Liver (tissue), 7 donors: ENCODE measurements at regions not wholly inside any gene's neighbourhood (a gene's known extent, or its start where the extent isn't known, plus 50 kb on each side); places are given as distances from the start of the nearest gene placed in this dataset.
"Not testable (repeated sequence)": the region's sequence is repeated elsewhere in the genome, so short reads cannot be mapped to it uniquely, and the experiment has no call there.

Source experiments
- DNase-seq: peaks from one replicate; pipeline ENCODE4 v3.0.0-alpha.2; 2017; ENCODE audit warnings: low spot score
- H3K27ac ChIP-seq, 2 donors: one replicate each; pipeline ENCODE4 v1.7.0; 2013; ENCODE audit warnings: inconsistent platforms in 2 of 2, low read length in 2 of 2, control low read depth in 1 of 2, low read depth in 1 of 2, mild to moderate bottlenecking in 1 of 2
- H3K27me3 ChIP-seq, 4 donors: one replicate each; pipeline versions ENCODE4 v1.6.1 to v1.7.0; 2013; ENCODE audit warnings: low read length in 3 of 4, inconsistent platforms in 1 of 4, mild to moderate bottlenecking in 1 of 4, moderate library complexity in 1 of 4; ENCODE audit not compliant: control insufficient read depth in 4 of 4, insufficient read depth in 4 of 4
- H3K36me3 ChIP-seq, 4 donors: one replicate each; pipeline versions ENCODE4 v1.6.1 to v1.7.0; 2013; ENCODE audit warnings: low read length in 3 of 4, mild to moderate bottlenecking in 3 of 4, low read depth in 1 of 4, moderate library complexity in 1 of 4; ENCODE audit not compliant: control insufficient read depth in 4 of 4, insufficient read depth in 3 of 4
- H3K4me1 ChIP-seq, 4 donors: one replicate each; pipeline versions ENCODE4 v1.6.1 to v1.7.0; 2013; ENCODE audit warnings: low read length in 3 of 4, mild to moderate bottlenecking in 3 of 4, moderate library complexity in 1 of 4; ENCODE audit not compliant: control insufficient read depth in 4 of 4, insufficient read depth in 4 of 4
- H3K4me3 ChIP-seq, 3 donors: one replicate each; pipeline versions ENCODE4 v1.6.1 to v1.7.0; 2013; ENCODE audit warnings: low read length in 3 of 3, control low read depth in 1 of 3, low read depth in 1 of 3, mild to moderate bottlenecking in 1 of 3
- H3K9ac ChIP-seq, 2 donors: one replicate each; pipeline ENCODE4 v1.7.0; 2013; ENCODE audit warnings: low read length in 2 of 2, mild to moderate bottlenecking in 2 of 2, moderate library complexity in 2 of 2, control low read depth in 1 of 2, low read depth in 1 of 2
- H3K9me3 ChIP-seq, 4 donors: one replicate each; pipeline versions ENCODE4 v1.6.1 to v1.7.0; 2013; ENCODE audit warnings: low read length in 3 of 4; ENCODE audit not compliant: control insufficient read depth in 4 of 4
- ATF3 ChIP-seq: IDR thresholded peaks from 2 replicates; pipeline ENCODE4 v1.6.1; 2016; ENCODE audit warnings: antibody characterized with exemption
- EGR1 ChIP-seq, 2 donors: IDR thresholded peaks; 2 replicates each; pipeline ENCODE4 v1.6.1; 2016 to 2018; ENCODE audit warnings: antibody characterized with exemption in 2 of 2, low read depth in 2 of 2
- FOXA1 ChIP-seq: IDR thresholded peaks from 2 replicates; pipeline ENCODE4 v1.6.1; 2016; ENCODE audit warnings: antibody characterized with exemption
- FOXA2 ChIP-seq: IDR thresholded peaks from 2 replicates; pipeline ENCODE4 v1.6.1; 2016; ENCODE audit warnings: antibody characterized with exemption
- HNF4A ChIP-seq, 2 donors: conservative IDR thresholded peaks; 2 replicates each; pipeline ENCODE4 v1.6.1; 2016; ENCODE audit warnings: antibody characterized with exemption in 2 of 2, mild to moderate bottlenecking in 2 of 2
- HNF4G ChIP-seq: IDR thresholded peaks from 2 replicates; pipeline ENCODE4 v1.6.1; 2016; ENCODE audit warnings: antibody characterized with exemption
- NR2F2 ChIP-seq: IDR thresholded peaks from 2 replicates; pipeline ENCODE4 v1.6.1; 2016; ENCODE audit warnings: antibody characterized with exemption
- RAD21 ChIP-seq, 2 donors: IDR thresholded peaks; 2 replicates each; pipeline ENCODE4 v1.6.1; 2016; ENCODE audit warnings: antibody characterized with exemption in 2 of 2, mild to moderate bottlenecking in 2 of 2
- REST ChIP-seq: IDR thresholded peaks from 2 replicates; pipeline ENCODE4 v1.6.1; 2016; ENCODE audit warnings: antibody characterized with exemption, mild to moderate bottlenecking
- RXRA ChIP-seq, 2 donors: IDR thresholded peaks; 2 replicates each; pipeline ENCODE4 v1.6.1; 2017 to 2018; ENCODE audit warnings: antibody characterized with exemption in 2 of 2, mild to moderate bottlenecking in 1 of 2
- SP1 ChIP-seq: IDR thresholded peaks from 2 replicates; pipeline ENCODE4 v1.6.1; 2018; ENCODE audit warnings: antibody characterized with exemption, mild to moderate bottlenecking
- YY1 ChIP-seq: IDR thresholded peaks from 2 replicates; pipeline ENCODE4 v1.6.1; 2016; ENCODE audit warnings: antibody characterized with exemption, mild to moderate bottlenecking
- whole genome bisulfite sequencing: extraction: QIAGEN DNeasy Blood & Tissue Kit; methylation state at CpG from one replicate; pipeline ENCODE4 v1.1.7; 2013; 5-methylcytosine and 5-hydroxymethylcytosine counted together
- TF ChIP-seq, protein P1 (sequence below): IDR thresholded peaks from 2 replicates; pipeline ENCODE4 v1.6.1; 2016; ENCODE audit warnings: antibody characterized with exemption
- donor health status: healthy.
- donor health status: healthy.
- donor health status: healthy.
- donor health status: healthy.

GRCh38 chr10:32179836-32180235, 123.6 kb upstream of the KIF5B start:
- Histone ChIP-seq H3K9ac (no peak overlapping the region), H3K4me1 (no peaks in the 10 kb centered on the region), H3K36me3 (no peaks in the 10 kb centered on the region), H3K27me3 (no peaks in the 10 kb centered on the region), H3K9me3 (no peaks in the 10 kb centered on the region), H3K4me3 (no peak overlapping the region), H3K27ac (no peak overlapping the region)
- no peak for DNase-seq
- TF ChIP-seq NR2F2 (no peak), RAD21 (IDR thresholded peaks at IDR 0.05) (no peak)
- WGBS, result 97% methylated on average over 5 of the region's 5 CpGs

DNA sequence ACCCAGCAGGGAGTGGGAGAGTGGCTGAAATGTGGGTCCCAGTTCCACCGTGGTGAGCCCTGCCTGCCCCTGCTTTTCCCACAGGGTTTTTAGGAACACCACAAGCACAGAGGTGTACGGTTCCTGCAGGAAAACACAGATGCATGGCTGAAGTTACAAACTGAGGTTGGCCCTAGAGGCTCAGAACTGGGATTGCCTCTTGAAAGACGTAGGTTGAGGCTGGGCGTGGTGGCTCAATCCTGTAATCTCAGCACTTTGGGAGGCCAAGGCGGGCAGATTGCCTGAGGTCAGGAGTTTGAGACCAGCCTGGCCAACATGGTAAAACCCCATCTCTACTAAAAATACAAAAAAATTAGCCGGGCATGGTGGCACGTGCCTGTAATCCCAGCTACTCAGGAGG, 121.4 kb upstream of the KIF5B start:
- not testable (repeated sequence) for DNase-seq, H3K27me3 ChIP-seq, H3K27ac ChIP-seq, H3K4me3 ChIP-seq, H3K9ac ChIP-seq, H3K36me3 ChIP-seq, H3K4me1 ChIP-seq, H3K9me3 ChIP-seq
- 93% methylated on average over 7 of the region's 7 CpGs for WGBS

GRCh38 chr10:32175629-32176028, 119.4 kb upstream of the KIF5B start:
- H3K27me3 ChIP-seq, result no peaks in the 10 kb centered on the region
- H3K9me3 ChIP-seq, result no peaks in the 10 kb centered on the region
- no peak overlapping the region for H3K9ac ChIP-seq
- no peak overlapping the region for H3K4me3 ChIP-seq
- H3K27ac ChIP-seq, result no peak overlapping the region
- 100% methylated on average over 2 of the region's 2 CpGs for WGBS
- DNase-seq, result no peak
- no peak for TF ChIP-seq SP1
- no peak for TF ChIP-seq FOXA2
- no peak for TF ChIP-seq HNF4G
- TF ChIP-seq, protein P1, sequence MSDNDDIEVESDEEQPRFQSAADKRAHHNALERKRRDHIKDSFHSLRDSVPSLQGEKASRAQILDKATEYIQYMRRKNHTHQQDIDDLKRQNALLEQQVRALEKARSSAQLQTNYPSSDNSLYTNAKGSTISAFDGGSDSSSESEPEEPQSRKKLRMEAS, result no peak
- TF ChIP-seq ATF3, result no peak
- no peak for TF ChIP-seq RXRA (IDR thresholded peaks at IDR 0.05)
- TF ChIP-seq REST, result no peak
- no peak for TF ChIP-seq NR2F2
- no peak for TF ChIP-seq HNF4A (conservative IDR thresholded peaks at IDR 0.05)
- TF ChIP-seq YY1, result no peak
- TF ChIP-seq EGR1 (IDR thresholded peaks at IDR 0.05; ENCODE audit: low read depth in 2 of 2), result no peak
- TF ChIP-seq FOXA1, result no peak
- H3K4me1 ChIP-seq, result no peaks in the 10 kb centered on the region
- H3K36me3 ChIP-seq, result no peaks in the 10 kb centered on the region
